ENCODE measurements at regions not wholly inside any gene's neighbourhood (a gene's known extent, or its start where the extent isn't known, plus 50 kb on each side); places are given as distances from the start of the nearest gene placed in this dataset.
"Not testable (repeated sequence)": the region's sequence is repeated elsewhere in the genome, so short reads cannot be mapped to it uniquely, and the experiment has no call there.

GRCh38 chr4:79674906-79675305 is 266.9 kb upstream of the GK2 start:
- not testable (repeated sequence) for TF ChIP-seq SUZ12 (IDR thresholded peaks at IDR 0.05; ENCODE audit: extremely low read depth, insufficient read depth, insufficient read length); ZNF274 (IDR thresholded peaks at IDR 0.05; ENCODE audit: low read depth, low read length)
